ENCODE measurements at regions not wholly inside any gene's neighbourhood (a gene's known extent, or its start where the extent isn't known, plus 50 kb on each side); places are given as distances from the start of the nearest gene placed in this dataset.
"Not testable (repeated sequence)": the region's sequence is repeated elsewhere in the genome, so short reads cannot be mapped to it uniquely, and the experiment has no call there.

- DNase-seq (ENCODE audit: low read depth, low spot score) = no peak
Observed at GRCh38 chr10:131814567-131815265, 86.1 kb upstream of the PPP2R2D start.

- no peak for DNase-seq (ENCODE audit: low read depth, low spot score)
Observed at GRCh38 chr10:131815266-131816156, 85.3 kb upstream of the PPP2R2D start.

GRCh38 chr10:131816157-131816775 lies 84.5 kb upstream of the PPP2R2D start:
- DNase-seq (ENCODE audit: low read depth, low spot score) = no peak

- no peak for DNase-seq (ENCODE audit: low read depth, low spot score)
Observed at GRCh38 chr10:131816941-131817700, 83.7 kb upstream of the PPP2R2D start.

GRCh38 chr10:131817866-131818509 lies 82.8 kb upstream of the PPP2R2D start:
- DNase-seq (ENCODE audit: low read depth, low spot score) = no peak

GRCh38 chr10:131818510-131819234 lies 82.1 kb upstream of the PPP2R2D start:
- DNase-seq (ENCODE audit: low read depth, low spot score) = no peak

- DNase-seq (ENCODE audit: low read depth, low spot score) = no peak
Observed at GRCh38 chr10:131819241-131820072, 81.4 kb upstream of the PPP2R2D start.

GRCh38 chr10:131820626-131821025 lies 80.2 kb upstream of the PPP2R2D start:
- DNase-seq (ENCODE audit: low read depth, low spot score) = no peak

GRCh38 chr10:131821378-131822012 lies 79.3 kb upstream of the PPP2R2D start:
- DNase-seq (ENCODE audit: low read depth, low spot score) = no peak

- DNase-seq (ENCODE audit: low read depth, low spot score) = no peak
Observed at GRCh38 chr10:131822013-131822691, 78.7 kb upstream of the PPP2R2D start.

- no peak for DNase-seq (ENCODE audit: low read depth, low spot score)
Observed at GRCh38 chr10:131822692-131823245, 78.0 kb upstream of the PPP2R2D start.

GRCh38 chr10:131823601-131824099 lies 77.2 kb upstream of the PPP2R2D start:
- not testable (repeated sequence) for DNase-seq (ENCODE audit: low read depth, low spot score)

GRCh38 chr10:131824371-131825149 lies 76.2 kb upstream of the PPP2R2D start:
- no peak for DNase-seq (ENCODE audit: low read depth, low spot score)

GRCh38 chr10:131825150-131825848 lies 75.5 kb upstream of the PPP2R2D start:
- DNase-seq (ENCODE audit: low read depth, low spot score) = no peak

GRCh38 chr10:131825960-131826650 lies 74.7 kb upstream of the PPP2R2D start:
- no peak for DNase-seq (ENCODE audit: low read depth, low spot score)

All from astrocyte of the hippocampus (primary cell).